ENCODE measurements at regions not wholly inside any gene's neighbourhood (a gene's known extent, or its start where the extent isn't known, plus 50 kb on each side); places are given as distances from the start of the nearest gene placed in this dataset.

GRCh38 chr4:61143461-61143860 lies 56.7 kb upstream of the ADGRL3 start:
- H3K9me3 ChIP-seq, result no peaks in the 10 kb centered on the region
- H3K27ac ChIP-seq, result no peak overlapping the region
- no peak overlapping the region for H3K4me3 ChIP-seq
- TF ChIP-seq, protein P1, sequence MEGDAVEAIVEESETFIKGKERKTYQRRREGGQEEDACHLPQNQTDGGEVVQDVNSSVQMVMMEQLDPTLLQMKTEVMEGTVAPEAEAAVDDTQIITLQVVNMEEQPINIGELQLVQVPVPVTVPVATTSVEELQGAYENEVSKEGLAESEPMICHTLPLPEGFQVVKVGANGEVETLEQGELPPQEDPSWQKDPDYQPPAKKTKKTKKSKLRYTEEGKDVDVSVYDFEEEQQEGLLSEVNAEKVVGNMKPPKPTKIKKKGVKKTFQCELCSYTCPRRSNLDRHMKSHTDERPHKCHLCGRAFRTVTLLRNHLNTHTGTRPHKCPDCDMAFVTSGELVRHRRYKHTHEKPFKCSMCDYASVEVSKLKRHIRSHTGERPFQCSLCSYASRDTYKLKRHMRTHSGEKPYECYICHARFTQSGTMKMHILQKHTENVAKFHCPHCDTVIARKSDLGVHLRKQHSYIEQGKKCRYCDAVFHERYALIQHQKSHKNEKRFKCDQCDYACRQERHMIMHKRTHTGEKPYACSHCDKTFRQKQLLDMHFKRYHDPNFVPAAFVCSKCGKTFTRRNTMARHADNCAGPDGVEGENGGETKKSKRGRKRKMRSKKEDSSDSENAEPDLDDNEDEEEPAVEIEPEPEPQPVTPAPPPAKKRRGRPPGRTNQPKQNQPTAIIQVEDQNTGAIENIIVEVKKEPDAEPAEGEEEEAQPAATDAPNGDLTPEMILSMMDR (IDR thresholded peaks at IDR 0.05), result no peak
- no peak for DNase-seq (ENCODE audit: low spot score)
- H3K27me3 ChIP-seq, result no peaks in the 10 kb centered on the region
- H3K4me1 ChIP-seq, result no peaks in the 10 kb centered on the region
- H3K36me3 ChIP-seq, result no peaks in the 10 kb centered on the region

DNA sequence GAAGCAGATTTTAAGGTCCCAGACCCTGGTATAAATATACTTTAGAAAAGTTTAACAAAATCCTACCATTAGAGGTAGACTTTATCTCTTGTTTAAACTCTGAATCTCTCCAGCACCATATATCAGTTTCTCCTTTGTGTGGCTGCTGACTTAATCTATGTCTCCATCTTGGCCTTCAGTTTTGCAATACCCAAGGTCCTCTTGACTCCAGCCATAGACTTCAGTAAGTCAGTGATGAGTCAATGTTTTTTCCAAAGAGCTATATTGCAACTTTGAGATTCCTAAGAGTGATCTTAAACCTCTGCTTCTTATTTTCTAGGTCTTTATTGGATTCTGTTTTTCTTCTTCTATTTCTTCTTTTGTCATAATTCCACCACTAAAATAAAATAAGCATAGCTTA lies 50.8 kb upstream of the ADGRL3 start:
- TF ChIP-seq, protein P1 (IDR thresholded peaks at IDR 0.05), result no peak
- Histone ChIP-seq H3K9me3 (no peaks in the 10 kb centered on the region), H3K36me3 (no peaks in the 10 kb centered on the region), H3K4me1 (no peaks in the 10 kb centered on the region), H3K27ac (no peak overlapping the region), H3K27me3 (no peaks in the 10 kb centered on the region), H3K4me3 (no peak overlapping the region)
- no peak for DNase-seq (ENCODE audit: low spot score)

Small RNA genes in the stretch of these regions (microRNA-seq; reads per million reads assigned to microRNA genes)
- 0 reads per million in 2 donors for gene MIR548AG1 (ENCODE audit: borderline number of aligned reads in 2 of 2, borderline replicate concordance in 1 of 2)

Measured in right atrium auricular region (tissue), 2 donors.